B cell (primary cell): ENCODE measurements at regions not wholly inside any gene's neighbourhood (a gene's known extent, or its start where the extent isn't known, plus 50 kb on each side); places are given as distances from the start of the nearest gene placed in this dataset.

Experiments used
- ATAC-seq: fragments of 200-7000 bp; cut with Tn5 transposase; one replicate; pipeline ENCODE4 v1.10.0; 2021; ENCODE audit warnings: low read depth, mild to moderate bottlenecking, moderate number of reproducible peaks, moderate library complexity
- CTCF ChIA-PET: fragments of 350-600 bp; sonication (Branson Sonifier 250); formaldehyde crosslinking; loops from one replicate; lab custom pipeline; 2021; ENCODE audit warnings: antibody characterized with exemption, inconsistent platforms; lab: Charles Lee
- POLR2A ChIA-PET: fragments of 350-600 bp; sonication (Branson Sonifier 250); formaldehyde crosslinking; loops from one replicate; lab custom pipeline; 2021; ENCODE audit warnings: antibody characterized with exemption; lab: Charles Lee
- DNase-seq: peaks from one replicate; pipeline ENCODE4 v3.0.0; 2013
- H2AFZ ChIP-seq: 2 replicates; pipeline ENCODE4 v1.6.1; 2012; ENCODE audit warnings: mild to moderate bottlenecking, low read depth, low read length; ENCODE audit not compliant: insufficient read depth, poor library complexity, severe bottlenecking
- H3K27ac ChIP-seq, 2 donors: 1 replicate in 1 of 2; 2 replicates in 1 of 2; pipeline ENCODE4 v1.5.1; 2012 to 2013; ENCODE audit warnings: low read length in 2 of 2, mild to moderate bottlenecking in 2 of 2, moderate library complexity in 1 of 2
- H3K27me3 ChIP-seq, 4 experiments: fragments of 200-600 bp in 1 of 4; sonication (generic) in 1 of 4; replicated peaks in 1 of 4; 1 replicate in 2 of 4; 2 replicates in 2 of 4; pipeline versions ENCODE4 v1.6.1 to v1.7.0; 2013 to 2016; ENCODE audit warnings: low read length in 3 of 4, mild to moderate bottlenecking in 2 of 4, mixed read lengths in 1 of 4, moderate library complexity in 1 of 4; ENCODE audit not compliant: insufficient read depth in 4 of 4, control insufficient read depth in 3 of 4; ENCODE audit errors: control extremely low read depth in 1 of 4
- H3K36me3 ChIP-seq, 2 experiments: replicated peaks in 1 of 2; 1 replicate in 1 of 2; 2 replicates in 1 of 2; pipeline versions ENCODE4 v1.6.1 to v1.7.1; 2013; ENCODE audit warnings: low read length in 1 of 2; ENCODE audit not compliant: insufficient read depth in 2 of 2, control insufficient read depth in 1 of 2; ENCODE audit errors: control extremely low read depth in 1 of 2, extremely low read depth in 1 of 2
- H3K4me1 ChIP-seq, 2 donors: fragments of 200-600 bp in 1 of 2; sonication (generic) in 1 of 2; 1 replicate in 1 of 2; 2 replicates in 1 of 2; pipeline versions ENCODE4 v1.5.1 to v1.6.1; 2013 to 2017; ENCODE audit warnings: low read length in 2 of 2; ENCODE audit not compliant: control insufficient read depth in 2 of 2, insufficient read depth in 2 of 2
- H3K4me2 ChIP-seq: replicated peaks from 2 replicates; pipeline ENCODE3; 2012; ENCODE audit warnings: mild to moderate bottlenecking, low read depth, low read length; ENCODE audit not compliant: poor library complexity, severe bottlenecking
- H3K4me3 ChIP-seq, 5 experiments: fragments of 200-600 bp in 1 of 5; sonication (generic) in 1 of 5; 1 replicate in 3 of 5; 2 replicates in 2 of 5; pipeline versions ENCODE4 v1.5.1 to v1.7.0; 2011 to 2016; ENCODE audit warnings: low read length in 4 of 5, mild to moderate bottlenecking in 4 of 5, low read depth in 2 of 5, control low read depth in 1 of 5, moderate library complexity in 1 of 5; ENCODE audit not compliant: insufficient read depth in 1 of 5; ENCODE audit errors: control extremely low read depth in 1 of 5, extremely low read depth in 1 of 5
- H3K79me2 ChIP-seq: fragments of 200-600 bp; sonication (generic); one replicate; pipeline ENCODE4 v1.6.0; 2016; ENCODE audit warnings: low read length; ENCODE audit not compliant: control insufficient read depth, insufficient read depth
- H3K9ac ChIP-seq: fragments of 200-600 bp; sonication (generic); 2 replicates; pipeline ENCODE4 v1.6.1; 2017; ENCODE audit warnings: mild to moderate bottlenecking, low read length, moderate library complexity
- H3K9me3 ChIP-seq, 3 donors: one replicate each; pipeline versions ENCODE4 v1.6.1 to v1.7.1; 2013; ENCODE audit warnings: low read length in 2 of 3; ENCODE audit not compliant: control insufficient read depth in 2 of 3, insufficient read depth in 1 of 3; ENCODE audit errors: control extremely low read depth in 1 of 3
- H4K20me1 ChIP-seq: 2 replicates; pipeline ENCODE4 v1.6.0; 2012; ENCODE audit warnings: mild to moderate bottlenecking, low read length; ENCODE audit not compliant: insufficient read depth, control insufficient read depth, poor library complexity, severe bottlenecking
- H3K27ac Mint-ChIP-seq: one replicate; pipeline ENCODE4 v1.8.0; 2021; ENCODE audit warnings: mixed read lengths
- H3K27me3 Mint-ChIP-seq: one replicate; pipeline ENCODE4 v1.8.0; 2021; ENCODE audit warnings: mixed read lengths
- H3K4me1 Mint-ChIP-seq: one replicate; pipeline ENCODE4 v1.8.0; 2021; ENCODE audit warnings: mixed read lengths
- H3K4me3 Mint-ChIP-seq: one replicate; pipeline ENCODE4 v1.8.0; 2021; ENCODE audit warnings: mixed read lengths
- H3K9me3 Mint-ChIP-seq: one replicate; pipeline ENCODE4 v1.8.0; 2022; ENCODE audit warnings: mixed read lengths; ENCODE audit not compliant: insufficient read depth
- CTCF ChIP-seq: fragments of 200-600 bp; IDR thresholded peaks from one replicate; pipeline ENCODE4 v1.8.0; 2022; ENCODE audit warnings: antibody characterized with exemption, mild to moderate bottlenecking
- EZH2 ChIP-seq: IDR thresholded peaks from 2 replicates; pipeline ENCODE4 v1.6.1; 2012; ENCODE audit warnings: borderline replicate concordance, low read depth, mild to moderate bottlenecking, moderate library complexity, low read length; ENCODE audit not compliant: insufficient read depth, poor library complexity, severe bottlenecking
- WGBS: methylation state at CpG from one replicate; pipeline ENCODE4 v1.1.5; 2013; ENCODE audit warnings: missing lambda C conversion rate; ENCODE audit not compliant: insufficient coverage; 5-methylcytosine and 5-hydroxymethylcytosine counted together
- intact Hi-C: fragments of 100-400 bp; cut with micrococcal nuclease; formaldehyde crosslinking; loops from one replicate; pipeline ENCODE4 v1.10.0; 2022

GRCh38 chr2:128941751-128942150, 623.1 kb upstream of the HS6ST1 start:
- ChIA-PET POLR2A (no interaction called here), CTCF (no interaction called here)
- no CpG with 5 or more reads among the region's 3 CpGs for WGBS
- intact Hi-C loops: no loop called here
- peaks cover 3% of the 10 kb centered on the region for H3K9me3 Mint-ChIP-seq
- Histone ChIP-seq H3K4me1 (no peaks in the 10 kb centered on the region), H3K9ac (no peak overlapping the region), H3K4me3 (no peak overlapping the region), H3K36me3 (no peaks in the 10 kb centered on the region), H3K27me3 (no peaks in the 10 kb centered on the region), H3K27ac (no peak overlapping the region), H3K79me2 (no peaks in the 10 kb centered on the region), H3K9me3 (no peaks in the 10 kb centered on the region), H3K4me2 (no peak overlapping the region), H4K20me1 (no peaks in the 10 kb centered on the region), H2AFZ (no peak overlapping the region)
- no peak for ATAC-seq
- no peak overlapping the region for H3K27ac Mint-ChIP-seq
- H3K27me3 Mint-ChIP-seq: peaks cover 7% of the 10 kb centered on the region
- no peaks in the 10 kb centered on the region for H3K4me1 Mint-ChIP-seq
- no peak overlapping the region for H3K4me3 Mint-ChIP-seq
- DNase-seq: no peak
- TF ChIP-seq EZH2 (no peak), CTCF (no peak)

- intact Hi-C loops: no loop called here
- DNase-seq (no peak), ATAC-seq (no peak)
- Mint-ChIP-seq H3K9me3 (peaks cover 3% of the 10 kb centered on the region), H3K4me1 (no peaks in the 10 kb centered on the region), H3K27ac (no peak overlapping the region), H3K27me3 (peaks cover 27% of the 10 kb centered on the region), H3K4me3 (no peak overlapping the region)
- WGBS: no CpG with 5 or more reads among the region's 5 CpGs
- no peak overlapping the region for H2AFZ ChIP-seq
- no peaks in the 10 kb centered on the region for H3K36me3 ChIP-seq
- H3K27ac ChIP-seq: no peak overlapping the region
- no peak overlapping the region for H3K4me2 ChIP-seq
- H3K4me1 ChIP-seq: no peaks in the 10 kb centered on the region
- H3K9me3 ChIP-seq: peaks cover 0 to 6% (median 0%) of the 10 kb centered on the region in 3 donors
- H3K79me2 ChIP-seq: no peaks in the 10 kb centered on the region
- peaks cover 0 to 2% (median 0%) of the 10 kb centered on the region in 4 experiments for H3K27me3 ChIP-seq
- no peak for TF ChIP-seq EZH2
- TF ChIP-seq CTCF: no peak
- no peak overlapping the region for H3K4me3 ChIP-seq
- POLR2A ChIA-PET: no interaction called here
- no peak overlapping the region for H3K9ac ChIP-seq
- CTCF ChIA-PET: no interaction called here
- H4K20me1 ChIP-seq: no peaks in the 10 kb centered on the region
Measured at GRCh38 chr2:128949360-128949759, 630.7 kb upstream of the HS6ST1 start.
